Stimulated activated CD4-positive, alpha-beta T cell treated with anti-CD3 and anti-CD28 coated beads, Interleukin-2, amount 100 ng/mL, for 4 hours (primary cell): ENCODE measurements at regions not wholly inside any gene's neighbourhood (a gene's known extent, or its start where the extent isn't known, plus 50 kb on each side); places are given as distances from the start of the nearest gene placed in this dataset.

ENCODE experiments used
- DNase-seq: peaks from one replicate; pipeline ENCODE4 v3.0.0-alpha.2; 2020; ENCODE audit warnings: low read depth

DNA sequence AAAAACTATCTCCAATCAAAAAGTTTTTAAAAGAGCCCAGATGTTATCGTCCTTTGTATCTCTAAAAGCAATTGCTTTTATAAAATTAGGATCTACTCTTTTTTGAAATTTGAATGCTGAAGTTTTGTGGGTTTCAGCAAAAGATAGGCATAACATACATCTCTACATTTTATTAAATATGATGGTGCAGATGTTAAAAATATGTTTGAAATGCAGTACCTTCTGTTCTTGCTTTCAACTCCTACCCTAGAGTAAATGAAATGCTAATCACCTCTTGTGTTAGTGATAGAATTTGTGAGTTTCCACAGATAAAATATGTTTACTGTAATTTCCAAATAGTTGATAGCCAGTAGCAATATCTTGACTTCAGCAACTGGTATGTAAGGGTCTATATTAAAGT is 95.7 kb upstream of the VPREB1 start:
- DNase-seq, result no peak

GRCh38 chr22:22144858-22145257 is 99.7 kb upstream of the VPREB1 start:
- DNase-seq, result no peak

- DNase-seq, result no peak
These were observed 101.1 kb upstream of the VPREB1 start for GRCh38 chr22:22143448-22143847.

DNA sequence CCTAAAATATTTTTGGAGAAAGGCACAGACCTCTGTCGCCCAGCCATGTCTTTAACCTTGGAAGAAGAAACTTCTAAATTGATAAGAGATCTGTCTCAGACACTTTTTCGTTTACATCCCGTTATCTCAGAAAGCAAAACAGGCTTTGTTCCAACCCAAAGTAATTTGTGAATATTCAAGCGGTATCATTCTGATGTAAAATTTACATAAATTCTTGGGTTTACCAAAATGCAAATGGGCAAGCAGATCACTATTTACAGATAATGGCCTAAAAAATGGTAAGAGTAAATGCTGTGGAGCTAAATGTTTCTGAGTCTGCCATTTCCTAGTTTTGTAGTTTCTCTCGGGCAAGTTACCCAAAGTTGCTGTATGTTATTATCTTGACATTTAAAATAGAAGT is 101.9 kb upstream of the VPREB1 start:
- DNase-seq, result no peak

- DNase-seq, result no peak
These were observed 102.6 kb upstream of the VPREB1 start for GRCh38 chr22:22141771-22142591.

GRCh38 chr22:22141031-22141430 is 103.6 kb upstream of the VPREB1 start:
- no peak for DNase-seq

GRCh38 chr22:22139364-22139763 is 105.2 kb upstream of the VPREB1 start:
- DNase-seq, result no peak

GRCh38 chr22:22138915-22139314 is 105.7 kb upstream of the VPREB1 start:
- DNase-seq, result no peak

DNA sequence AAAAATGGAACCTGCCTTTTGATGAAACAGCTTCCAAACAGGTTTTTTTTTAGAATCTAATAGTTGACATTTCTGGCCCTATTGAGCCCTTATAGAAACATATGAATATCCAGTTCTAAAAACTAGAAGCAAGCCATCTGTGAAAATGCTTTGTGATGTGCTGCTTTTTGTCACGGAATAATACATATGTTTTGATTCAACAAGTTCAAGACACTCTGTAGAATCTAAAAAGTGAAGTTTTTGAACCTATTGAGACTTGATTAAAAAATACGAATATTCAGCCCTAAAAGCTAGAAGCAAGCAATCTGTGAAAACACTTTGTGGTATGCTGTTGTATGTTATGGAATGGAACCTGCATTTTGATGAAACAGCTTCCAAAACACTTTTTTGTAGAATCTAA is 106.7 kb upstream of the VPREB1 start:
- no peak for DNase-seq

- DNase-seq, result no peak
These were observed 110.7 kb upstream of the VPREB1 start for GRCh38 chr22:22133910-22134309.

- DNase-seq, result no peak
These were observed 113.5 kb upstream of the VPREB1 start for GRCh38 chr22:22130953-22131608.

- no peak for DNase-seq
These were observed 115.2 kb upstream of the VPREB1 start for GRCh38 chr22:22129387-22129786.

DNA sequence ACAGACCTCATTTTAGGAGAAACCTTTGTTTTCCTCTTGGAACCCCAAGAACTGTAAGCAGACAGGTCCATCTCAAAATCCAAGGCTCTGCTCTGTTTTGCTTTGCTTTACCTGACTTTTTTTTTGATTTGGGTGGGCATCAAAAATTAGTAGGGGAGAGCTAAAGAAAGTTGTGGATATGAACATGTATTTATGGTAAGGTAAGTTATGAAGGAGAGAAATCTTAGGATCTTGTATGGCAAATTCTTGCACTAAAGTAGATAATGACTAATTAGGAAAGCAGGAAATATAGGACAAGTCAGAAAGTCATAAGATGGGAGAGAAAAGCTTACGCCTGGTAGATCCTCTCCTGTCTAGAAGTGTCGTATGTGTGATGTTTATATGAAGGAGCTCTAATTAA is 116.1 kb upstream of the VPREB1 start:
- no peak for DNase-seq

DNA sequence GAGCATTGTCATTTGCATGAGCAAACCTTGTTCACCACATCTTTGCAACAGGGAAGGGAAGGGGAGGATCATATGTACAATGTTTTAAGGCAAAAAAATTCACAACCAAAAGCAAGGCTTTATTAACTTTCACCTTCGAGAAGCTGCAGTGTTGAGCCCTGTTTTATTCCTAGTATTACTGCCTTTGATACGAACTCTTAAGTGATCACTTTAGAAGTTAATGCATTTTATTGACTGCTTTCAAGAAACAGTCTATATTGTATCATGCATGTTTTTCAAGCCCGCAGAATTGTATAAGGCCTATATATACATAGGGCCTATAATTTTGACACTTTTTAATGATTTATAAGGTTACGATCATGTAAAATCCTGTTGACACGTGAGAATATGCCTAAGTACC is 117.5 kb upstream of the VPREB1 start:
- DNase-seq, result no peak

DNA sequence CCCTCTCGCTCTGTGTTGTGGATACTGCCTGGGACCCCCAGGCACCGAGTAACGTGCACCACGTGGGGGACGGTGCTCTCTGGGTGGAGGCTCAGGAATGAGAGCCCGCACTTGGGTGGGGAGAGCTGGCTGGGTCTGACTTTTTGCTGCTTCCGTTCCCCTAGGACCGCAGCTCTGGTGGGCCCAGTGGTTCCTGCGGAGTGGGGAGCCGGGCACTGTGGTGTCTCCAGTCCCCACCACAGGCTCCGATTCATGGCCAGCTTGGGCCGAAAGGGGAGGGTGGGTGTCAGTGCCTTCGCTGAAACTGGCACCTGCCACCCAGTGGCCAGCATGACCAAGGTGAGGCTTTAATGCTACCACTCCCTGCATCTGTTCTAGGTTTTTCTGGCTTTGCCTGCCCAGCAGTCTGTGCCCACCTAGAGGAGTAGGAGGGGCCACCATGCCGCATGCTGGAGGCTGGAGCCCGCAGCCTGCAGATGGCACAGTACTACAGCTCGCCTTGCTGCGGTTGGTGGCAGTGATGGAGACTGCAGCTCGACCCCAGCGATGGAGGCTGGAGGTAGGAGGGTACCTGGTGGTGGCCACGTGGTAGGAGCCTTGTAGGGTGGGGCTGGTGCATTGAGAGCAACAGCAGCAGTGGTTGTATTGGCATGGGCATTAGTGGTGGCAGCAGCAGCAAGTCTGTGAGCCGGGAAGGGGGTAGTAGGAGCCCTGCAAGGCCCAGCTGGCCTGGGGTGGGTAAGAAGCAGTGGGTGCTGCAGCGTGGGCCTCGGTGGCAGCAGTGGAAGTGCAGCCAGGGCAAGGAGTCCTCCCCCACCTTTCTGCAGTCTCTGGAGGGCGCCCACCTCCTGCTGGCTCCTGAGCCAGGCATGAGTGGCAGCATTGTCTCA is 118.8 kb upstream of the VPREB1 start:
- DNase-seq, result no peak

GRCh38 chr22:22125028-22125578 is 119.5 kb upstream of the VPREB1 start:
- no peak for DNase-seq

GRCh38 chr22:22124374-22124773 is 120.2 kb upstream of the VPREB1 start:
- DNase-seq, result no peak

GRCh38 chr22:22123960-22124278 is 120.7 kb upstream of the VPREB1 start:
- no peak for DNase-seq

DNA sequence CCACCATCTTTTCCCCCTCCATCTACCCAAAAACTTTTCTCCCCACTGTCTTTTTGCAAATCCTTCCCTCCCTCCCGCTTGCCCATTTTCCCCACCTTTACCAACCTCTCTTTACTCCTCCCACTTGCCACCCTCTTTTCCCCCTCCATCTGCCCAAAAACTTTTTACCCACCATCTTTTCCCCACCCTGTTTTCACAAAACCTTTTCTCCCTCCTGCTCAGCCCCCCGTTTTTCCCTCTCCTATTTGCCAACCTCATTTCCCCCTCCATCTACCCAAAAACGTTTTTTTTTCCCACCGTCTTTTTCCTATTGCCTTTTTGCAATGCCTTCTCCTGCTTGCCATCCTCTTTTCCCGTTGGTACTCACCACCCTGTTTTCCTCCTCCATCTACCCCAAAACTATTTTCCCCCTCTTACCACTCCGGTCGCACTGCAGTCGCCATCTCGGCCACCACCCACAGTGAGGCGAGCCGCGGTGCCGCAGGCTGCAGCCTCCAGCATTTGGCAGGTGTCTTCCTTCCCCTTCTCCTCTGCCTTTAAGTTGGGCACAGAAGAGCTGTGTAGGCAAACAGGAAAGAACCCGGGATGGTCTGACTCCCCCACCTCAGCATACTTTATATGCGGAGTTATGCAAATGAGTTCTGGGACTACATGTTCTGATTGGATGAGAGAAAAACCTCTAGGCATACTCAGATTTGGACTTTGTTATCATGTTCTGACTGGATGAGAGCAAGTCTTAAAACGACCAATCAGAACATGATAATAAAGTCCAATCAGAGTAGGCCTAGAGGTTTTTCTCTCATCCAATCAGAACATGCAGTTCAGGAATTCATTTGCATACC is 121.2 kb upstream of the VPREB1 start:
- DNase-seq, result no peak

- no peak for DNase-seq
These were observed 122.1 kb upstream of the VPREB1 start for GRCh38 chr22:22122348-22123117.

- no peak for DNase-seq
These were observed 123.1 kb upstream of the VPREB1 start for GRCh38 chr22:22121445-22121844.
